ENCODE measurements at regions not wholly inside any gene's neighbourhood (a gene's known extent, or its start where the extent isn't known, plus 50 kb on each side); places are given as distances from the start of the nearest gene placed in this dataset.

DNA sequence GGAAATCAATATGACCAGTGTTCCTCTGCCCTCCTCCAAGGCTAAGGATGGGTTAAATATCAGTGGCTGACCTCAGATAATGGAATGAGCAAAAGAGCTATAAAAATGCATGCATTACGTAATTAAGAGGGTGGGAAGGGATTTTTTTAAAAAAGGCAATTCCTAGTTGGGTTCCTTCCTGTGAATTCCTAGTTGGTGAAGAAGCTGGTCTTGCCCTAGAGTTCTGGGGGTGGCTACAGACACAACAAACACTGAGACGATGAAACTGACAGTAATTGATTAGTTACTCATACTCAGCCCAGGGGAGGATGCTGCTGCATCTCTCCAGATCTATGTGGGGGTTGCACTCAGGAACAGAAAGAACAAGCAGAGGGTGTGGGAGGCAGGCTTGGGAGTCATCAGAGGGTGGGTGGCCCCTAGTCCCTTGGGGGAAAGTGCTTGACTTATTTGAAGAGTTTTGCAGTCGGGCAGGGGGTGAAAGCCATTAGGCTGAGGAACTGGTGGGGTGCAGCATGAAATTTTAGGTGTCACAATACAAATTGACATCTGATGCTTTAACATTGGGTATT lies 662.0 kb upstream of the FRG1 start:
- TF ChIP-seq, protein P1, sequence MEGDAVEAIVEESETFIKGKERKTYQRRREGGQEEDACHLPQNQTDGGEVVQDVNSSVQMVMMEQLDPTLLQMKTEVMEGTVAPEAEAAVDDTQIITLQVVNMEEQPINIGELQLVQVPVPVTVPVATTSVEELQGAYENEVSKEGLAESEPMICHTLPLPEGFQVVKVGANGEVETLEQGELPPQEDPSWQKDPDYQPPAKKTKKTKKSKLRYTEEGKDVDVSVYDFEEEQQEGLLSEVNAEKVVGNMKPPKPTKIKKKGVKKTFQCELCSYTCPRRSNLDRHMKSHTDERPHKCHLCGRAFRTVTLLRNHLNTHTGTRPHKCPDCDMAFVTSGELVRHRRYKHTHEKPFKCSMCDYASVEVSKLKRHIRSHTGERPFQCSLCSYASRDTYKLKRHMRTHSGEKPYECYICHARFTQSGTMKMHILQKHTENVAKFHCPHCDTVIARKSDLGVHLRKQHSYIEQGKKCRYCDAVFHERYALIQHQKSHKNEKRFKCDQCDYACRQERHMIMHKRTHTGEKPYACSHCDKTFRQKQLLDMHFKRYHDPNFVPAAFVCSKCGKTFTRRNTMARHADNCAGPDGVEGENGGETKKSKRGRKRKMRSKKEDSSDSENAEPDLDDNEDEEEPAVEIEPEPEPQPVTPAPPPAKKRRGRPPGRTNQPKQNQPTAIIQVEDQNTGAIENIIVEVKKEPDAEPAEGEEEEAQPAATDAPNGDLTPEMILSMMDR (IDR thresholded peaks at IDR 0.05; ENCODE audit: low read length): no peak
- TF ChIP-seq EZH2 (optimal IDR thresholded peaks at IDR 0.05; ENCODE audit: low read depth, low read length): no peak
